ENCODE measurements at regions not wholly inside any gene's neighbourhood (a gene's known extent, or its start where the extent isn't known, plus 50 kb on each side); places are given as distances from the start of the nearest gene placed in this dataset.

- WGBS, 2 donors = 32 to 34% methylated on average over 7 of the region's 7 CpGs
These were observed 149.1 kb upstream of the KLF4 start for GRCh38 chr9:107638521-107639310.

DNA sequence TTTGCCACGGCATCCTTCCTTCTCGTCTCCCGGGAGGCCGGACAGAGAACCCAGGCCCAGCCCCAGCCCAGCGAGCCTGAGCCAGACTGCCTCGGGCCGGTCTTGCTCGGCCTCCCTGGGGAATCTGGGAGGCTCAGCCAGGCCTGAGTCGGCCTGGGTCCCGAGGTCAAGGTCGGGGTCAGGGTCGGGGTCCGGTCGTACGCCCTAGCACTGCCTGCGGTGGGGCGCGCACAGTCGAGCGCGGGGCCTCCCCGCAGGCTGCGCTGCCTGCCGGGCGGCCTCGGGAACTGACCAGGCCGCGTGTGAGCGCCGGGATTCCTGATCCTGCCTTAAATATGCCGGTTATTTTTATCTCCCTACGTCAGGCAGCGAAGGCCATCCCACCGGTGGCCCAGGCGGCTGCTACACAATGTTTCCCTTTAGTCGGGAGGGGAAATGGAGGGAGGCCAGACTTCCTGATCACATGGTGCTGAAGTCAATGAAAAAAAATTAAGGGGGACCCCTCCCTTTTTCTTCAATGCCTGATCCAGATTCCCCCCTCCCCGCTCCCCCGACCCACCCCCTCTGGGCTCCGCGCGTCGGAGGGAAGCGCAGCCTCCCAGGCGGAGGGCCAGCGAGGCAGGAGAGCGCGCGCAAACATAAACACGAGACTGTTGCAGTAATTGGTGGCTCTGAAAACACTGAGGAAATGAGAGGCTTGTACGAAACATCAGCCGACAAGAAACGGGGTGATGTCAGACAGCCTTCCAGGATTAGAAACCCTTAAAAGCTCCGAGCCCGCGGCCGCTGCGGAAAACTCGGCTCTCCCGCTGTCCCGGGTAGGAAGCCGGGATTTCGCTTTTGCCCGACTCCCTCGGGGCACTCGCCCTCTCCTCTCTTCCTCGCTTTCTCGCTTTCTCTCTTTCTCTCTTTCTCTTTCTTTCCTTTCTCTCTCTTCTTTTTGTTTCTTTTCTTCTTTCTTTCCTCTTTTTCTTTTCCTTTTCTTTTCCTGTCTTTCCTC, 148.2 kb upstream of the KLF4 start:
- Histone ChIP-seq H3K4me3 (peak overlapping the region; percentile 28 to 62 (median 48)), H3K9me3 (no peaks in the 10 kb centered on the region), H3K36me3 (no peaks in the 10 kb centered on the region), H3K4me1 (peaks cover 7 to 29% (median 21%) of the 10 kb centered on the region in 3 donors), H3K27ac (peak overlapping the region; percentile 77 to 98 (median 90)), H3K27me3 (peaks cover 0 to 8% (median 0%) of the 10 kb centered on the region in 4 donors)
- TF ChIP-seq, protein P1, sequence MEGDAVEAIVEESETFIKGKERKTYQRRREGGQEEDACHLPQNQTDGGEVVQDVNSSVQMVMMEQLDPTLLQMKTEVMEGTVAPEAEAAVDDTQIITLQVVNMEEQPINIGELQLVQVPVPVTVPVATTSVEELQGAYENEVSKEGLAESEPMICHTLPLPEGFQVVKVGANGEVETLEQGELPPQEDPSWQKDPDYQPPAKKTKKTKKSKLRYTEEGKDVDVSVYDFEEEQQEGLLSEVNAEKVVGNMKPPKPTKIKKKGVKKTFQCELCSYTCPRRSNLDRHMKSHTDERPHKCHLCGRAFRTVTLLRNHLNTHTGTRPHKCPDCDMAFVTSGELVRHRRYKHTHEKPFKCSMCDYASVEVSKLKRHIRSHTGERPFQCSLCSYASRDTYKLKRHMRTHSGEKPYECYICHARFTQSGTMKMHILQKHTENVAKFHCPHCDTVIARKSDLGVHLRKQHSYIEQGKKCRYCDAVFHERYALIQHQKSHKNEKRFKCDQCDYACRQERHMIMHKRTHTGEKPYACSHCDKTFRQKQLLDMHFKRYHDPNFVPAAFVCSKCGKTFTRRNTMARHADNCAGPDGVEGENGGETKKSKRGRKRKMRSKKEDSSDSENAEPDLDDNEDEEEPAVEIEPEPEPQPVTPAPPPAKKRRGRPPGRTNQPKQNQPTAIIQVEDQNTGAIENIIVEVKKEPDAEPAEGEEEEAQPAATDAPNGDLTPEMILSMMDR (IDR thresholded peaks at IDR 0.05) = peak in 4 of 6 experiments; percentile 7 to 29 (median 23)
- TF ChIP-seq POLR2A (IDR thresholded peaks at IDR 0.05) = peak in 2 of 4 donors; percentile 88 to 97
- peak; percentile 40 for DNase-seq
- WGBS, 2 donors = 4 to 16% methylated on average over 31 to 33 of the region's 67 CpGs
- intact Hi-C loops (cut with DNase I) = loop anchor here (5.0 kb wide), 1 partner anchor 150 kb away; the partner anchor contains the start of gene KLF4

More at GRCh38 chr9:107638521-107639310, 149.1 kb upstream of the KLF4 start:
- Histone ChIP-seq H3K9me3 (no peaks in the 10 kb centered on the region), H3K4me1 (peaks cover 7 to 29% (median 21%) of the 10 kb centered on the region in 3 donors), H3K36me3 (no peaks in the 10 kb centered on the region), H3K27me3 (peaks cover 0 to 8% (median 0%) of the 10 kb centered on the region in 4 donors), H3K4me3 (peak overlapping the region; percentile 28 to 62 (median 48)), H3K27ac (peak overlapping the region; percentile 77 to 91 (median 88))
- TF ChIP-seq POLR2A (IDR thresholded peaks at IDR 0.05) = peak in 1 of 4 donors; percentile 39
- TF ChIP-seq, protein P1 (IDR thresholded peaks at IDR 0.05) = no peak
- DNase-seq = no peak
- intact Hi-C loops (cut with DNase I) = loop anchor here (5.0 kb wide), 1 partner anchor 151 kb away; the partner anchor contains the start of gene KLF4

- Histone ChIP-seq H3K27me3 (peaks cover 0 to 8% (median 0%) of the 10 kb centered on the region in 4 donors), H3K4me3 (peak overlapping the region in 2 of 4 donors; percentile 49 to 62), H3K4me1 (peaks cover 7 to 29% (median 21%) of the 10 kb centered on the region in 3 donors), H3K36me3 (no peaks in the 10 kb centered on the region), H3K27ac (peak overlapping the region; percentile 77 to 98 (median 90)), H3K9me3 (no peaks in the 10 kb centered on the region)
- WGBS, 2 donors = 65 to 73% methylated on average over 5 of the region's 5 CpGs
- TF ChIP-seq POLR2A (IDR thresholded peaks at IDR 0.05) = no peak
- TF ChIP-seq, protein P1 (IDR thresholded peaks at IDR 0.05) = no peak
- no peak for DNase-seq
- intact Hi-C loops (cut with DNase I) = loop anchor here (5.0 kb wide), 1 partner anchor 149 kb away; the partner anchor contains the start of gene KLF4
These were observed 147.2 kb upstream of the KLF4 start for GRCh38 chr9:107636571-107637381.

GRCh38 chr9:107635803-107636174, 146.2 kb upstream of the KLF4 start:
- H3K4me3 ChIP-seq = no peak overlapping the region
- no peak for DNase-seq
- no peaks in the 10 kb centered on the region for H3K9me3 ChIP-seq
- TF ChIP-seq POLR2A (IDR thresholded peaks at IDR 0.05) = no peak
- TF ChIP-seq, protein P1 (IDR thresholded peaks at IDR 0.05) = no peak
- 80 to 83% methylated on average over 6 of the region's 6 CpGs for WGBS, 2 donors
- H3K36me3 ChIP-seq = no peaks in the 10 kb centered on the region
- intact Hi-C loops (cut with DNase I) = loop anchor here (5.0 kb wide), 1 partner anchor 148 kb away; the partner anchor contains the start of gene KLF4
- H3K27ac ChIP-seq = peak overlapping the region in 1 of 4 donors; percentile 98
- H3K4me1 ChIP-seq = peaks cover 7 to 29% (median 21%) of the 10 kb centered on the region in 3 donors
- H3K27me3 ChIP-seq = peaks cover 0 to 8% (median 0%) of the 10 kb centered on the region in 4 donors
